B cell (primary cell): ENCODE measurements at regions not wholly inside any gene's neighbourhood (a gene's known extent, or its start where the extent isn't known, plus 50 kb on each side); places are given as distances from the start of the nearest gene placed in this dataset.

ENCODE experiments used
- ATAC-seq: fragments of 200-7000 bp; cut with Tn5 transposase; one replicate; pipeline ENCODE4 v1.10.0; 2021; ENCODE audit warnings: low read depth, mild to moderate bottlenecking, moderate number of reproducible peaks, moderate library complexity
- CTCF ChIA-PET: fragments of 350-600 bp; sonication (Branson Sonifier 250); formaldehyde crosslinking; loops from one replicate; lab custom pipeline; 2021; ENCODE audit warnings: antibody characterized with exemption, inconsistent platforms; lab: Charles Lee
- POLR2A ChIA-PET: fragments of 350-600 bp; sonication (Branson Sonifier 250); formaldehyde crosslinking; loops from one replicate; lab custom pipeline; 2021; ENCODE audit warnings: antibody characterized with exemption; lab: Charles Lee
- DNase-seq: peaks from one replicate; pipeline ENCODE4 v3.0.0; 2013
- H2AFZ ChIP-seq: 2 replicates; pipeline ENCODE4 v1.6.1; 2012; ENCODE audit warnings: mild to moderate bottlenecking, low read depth, low read length; ENCODE audit not compliant: insufficient read depth, poor library complexity, severe bottlenecking
- H3K27ac ChIP-seq, 2 donors: 1 replicate in 1 of 2; 2 replicates in 1 of 2; pipeline ENCODE4 v1.5.1; 2012 to 2013; ENCODE audit warnings: low read length in 2 of 2, mild to moderate bottlenecking in 2 of 2, moderate library complexity in 1 of 2
- H3K27me3 ChIP-seq, 4 experiments: fragments of 200-600 bp in 1 of 4; sonication (generic) in 1 of 4; replicated peaks in 1 of 4; 1 replicate in 2 of 4; 2 replicates in 2 of 4; pipeline versions ENCODE4 v1.6.1 to v1.7.0; 2013 to 2016; ENCODE audit warnings: low read length in 3 of 4, mild to moderate bottlenecking in 2 of 4, mixed read lengths in 1 of 4, moderate library complexity in 1 of 4; ENCODE audit not compliant: insufficient read depth in 4 of 4, control insufficient read depth in 3 of 4; ENCODE audit errors: control extremely low read depth in 1 of 4
- H3K36me3 ChIP-seq, 2 experiments: replicated peaks in 1 of 2; 1 replicate in 1 of 2; 2 replicates in 1 of 2; pipeline versions ENCODE4 v1.6.1 to v1.7.1; 2013; ENCODE audit warnings: low read length in 1 of 2; ENCODE audit not compliant: insufficient read depth in 2 of 2, control insufficient read depth in 1 of 2; ENCODE audit errors: control extremely low read depth in 1 of 2, extremely low read depth in 1 of 2
- H3K4me1 ChIP-seq, 2 donors: fragments of 200-600 bp in 1 of 2; sonication (generic) in 1 of 2; 1 replicate in 1 of 2; 2 replicates in 1 of 2; pipeline versions ENCODE4 v1.5.1 to v1.6.1; 2013 to 2017; ENCODE audit warnings: low read length in 2 of 2; ENCODE audit not compliant: control insufficient read depth in 2 of 2, insufficient read depth in 2 of 2
- H3K4me2 ChIP-seq: replicated peaks from 2 replicates; pipeline ENCODE3; 2012; ENCODE audit warnings: mild to moderate bottlenecking, low read depth, low read length; ENCODE audit not compliant: poor library complexity, severe bottlenecking
- H3K4me3 ChIP-seq, 5 experiments: fragments of 200-600 bp in 1 of 5; sonication (generic) in 1 of 5; 1 replicate in 3 of 5; 2 replicates in 2 of 5; pipeline versions ENCODE4 v1.5.1 to v1.7.0; 2011 to 2016; ENCODE audit warnings: low read length in 4 of 5, mild to moderate bottlenecking in 4 of 5, low read depth in 2 of 5, control low read depth in 1 of 5, moderate library complexity in 1 of 5; ENCODE audit not compliant: insufficient read depth in 1 of 5; ENCODE audit errors: control extremely low read depth in 1 of 5, extremely low read depth in 1 of 5
- H3K79me2 ChIP-seq: fragments of 200-600 bp; sonication (generic); one replicate; pipeline ENCODE4 v1.6.0; 2016; ENCODE audit warnings: low read length; ENCODE audit not compliant: control insufficient read depth, insufficient read depth
- H3K9ac ChIP-seq: fragments of 200-600 bp; sonication (generic); 2 replicates; pipeline ENCODE4 v1.6.1; 2017; ENCODE audit warnings: mild to moderate bottlenecking, low read length, moderate library complexity
- H3K9me3 ChIP-seq, 3 donors: one replicate each; pipeline versions ENCODE4 v1.6.1 to v1.7.1; 2013; ENCODE audit warnings: low read length in 2 of 3; ENCODE audit not compliant: control insufficient read depth in 2 of 3, insufficient read depth in 1 of 3; ENCODE audit errors: control extremely low read depth in 1 of 3
- H4K20me1 ChIP-seq: 2 replicates; pipeline ENCODE4 v1.6.0; 2012; ENCODE audit warnings: mild to moderate bottlenecking, low read length; ENCODE audit not compliant: insufficient read depth, control insufficient read depth, poor library complexity, severe bottlenecking
- H3K27ac Mint-ChIP-seq: one replicate; pipeline ENCODE4 v1.8.0; 2021; ENCODE audit warnings: mixed read lengths
- H3K27me3 Mint-ChIP-seq: one replicate; pipeline ENCODE4 v1.8.0; 2021; ENCODE audit warnings: mixed read lengths
- H3K4me1 Mint-ChIP-seq: one replicate; pipeline ENCODE4 v1.8.0; 2021; ENCODE audit warnings: mixed read lengths
- H3K4me3 Mint-ChIP-seq: one replicate; pipeline ENCODE4 v1.8.0; 2021; ENCODE audit warnings: mixed read lengths
- H3K9me3 Mint-ChIP-seq: one replicate; pipeline ENCODE4 v1.8.0; 2022; ENCODE audit warnings: mixed read lengths; ENCODE audit not compliant: insufficient read depth
- CTCF ChIP-seq: fragments of 200-600 bp; IDR thresholded peaks from one replicate; pipeline ENCODE4 v1.8.0; 2022; ENCODE audit warnings: antibody characterized with exemption, mild to moderate bottlenecking
- EZH2 ChIP-seq: IDR thresholded peaks from 2 replicates; pipeline ENCODE4 v1.6.1; 2012; ENCODE audit warnings: borderline replicate concordance, low read depth, mild to moderate bottlenecking, moderate library complexity, low read length; ENCODE audit not compliant: insufficient read depth, poor library complexity, severe bottlenecking
- WGBS: methylation state at CpG from one replicate; pipeline ENCODE4 v1.1.5; 2013; ENCODE audit warnings: missing lambda C conversion rate; ENCODE audit not compliant: insufficient coverage; 5-methylcytosine and 5-hydroxymethylcytosine counted together
- intact Hi-C: fragments of 100-400 bp; cut with micrococcal nuclease; formaldehyde crosslinking; loops from one replicate; pipeline ENCODE4 v1.10.0; 2022

- no peaks in the 10 kb centered on the region for H3K36me3 ChIP-seq
- POLR2A ChIA-PET: no interaction called here
- H3K4me1 ChIP-seq: no peaks in the 10 kb centered on the region
- H2AFZ ChIP-seq: no peak overlapping the region
- no peaks in the 10 kb centered on the region for H3K9me3 Mint-ChIP-seq
- intact Hi-C loops: no loop called here
- H3K27me3 ChIP-seq: no peaks in the 10 kb centered on the region
- H4K20me1 ChIP-seq: no peaks in the 10 kb centered on the region
- ATAC-seq (no peak), DNase-seq (no peak)
- no peaks in the 10 kb centered on the region for H3K9me3 ChIP-seq
- H3K4me2 ChIP-seq: no peak overlapping the region
- no peak overlapping the region for H3K27ac Mint-ChIP-seq
- H3K27me3 Mint-ChIP-seq: no peaks in the 10 kb centered on the region
- no peak overlapping the region for H3K9ac ChIP-seq
- H3K4me1 Mint-ChIP-seq: no peaks in the 10 kb centered on the region
- H3K4me3 ChIP-seq: no peak overlapping the region
- no peak overlapping the region for H3K27ac ChIP-seq
- no peak overlapping the region for H3K4me3 Mint-ChIP-seq
- H3K79me2 ChIP-seq: no peaks in the 10 kb centered on the region
- TF ChIP-seq CTCF (no peak), EZH2 (no peak)
- CTCF ChIA-PET: no interaction called here
These were observed 899.9 kb downstream of the DTWD2 start for GRCh38 chr5:118088448-118088847.

- WGBS: no CpG with 5 or more reads among the region's 2 CpGs
- intact Hi-C loops: no loop called here
- H3K4me3 ChIP-seq: no peak overlapping the region
- CTCF ChIA-PET: no interaction called here
- no peaks in the 10 kb centered on the region for H3K27me3 ChIP-seq
- no peak overlapping the region for H3K4me3 Mint-ChIP-seq
- no peak for ATAC-seq
- H3K36me3 ChIP-seq: no peaks in the 10 kb centered on the region
- TF ChIP-seq EZH2 (no peak), CTCF (no peak)
- H3K4me2 ChIP-seq: no peak overlapping the region
- no peak overlapping the region for H3K9ac ChIP-seq
- H3K4me1 Mint-ChIP-seq: no peaks in the 10 kb centered on the region
- no peaks in the 10 kb centered on the region for H4K20me1 ChIP-seq
- no peak overlapping the region for H3K27ac ChIP-seq
- peaks cover 8% of the 10 kb centered on the region for H3K9me3 Mint-ChIP-seq
- peaks cover 0 to 5% (median 0%) of the 10 kb centered on the region in 3 donors for H3K9me3 ChIP-seq
- no peak overlapping the region for H2AFZ ChIP-seq
- no peak for DNase-seq
- H3K27me3 Mint-ChIP-seq: no peaks in the 10 kb centered on the region
- POLR2A ChIA-PET: no interaction called here
- no peaks in the 10 kb centered on the region for H3K4me1 ChIP-seq
- H3K79me2 ChIP-seq: no peaks in the 10 kb centered on the region
- H3K27ac Mint-ChIP-seq: no peak overlapping the region
These were observed 911.9 kb downstream of the DTWD2 start for GRCh38 chr5:118076490-118076889.
